HFFc6 (cell line): ENCODE measurements at regions not wholly inside any gene's neighbourhood (a gene's known extent, or its start where the extent isn't known, plus 50 kb on each side); places are given as distances from the start of the nearest gene placed in this dataset.

Experiments
- DNase-seq: peaks from one replicate; pipeline ENCODE4 v3.0.0-alpha.2; 2018
- H3K27ac Mint-ChIP-seq: 2 replicates; pipeline ENCODE4 v1.8.0; 2020; ENCODE audit warnings: mild to moderate bottlenecking, mixed read lengths
- H3K27me3 Mint-ChIP-seq: 2 replicates; pipeline ENCODE4 v1.8.0; 2021; ENCODE audit warnings: mild to moderate bottlenecking, moderate library complexity, mixed read lengths; ENCODE audit not compliant: insufficient read depth
- H3K36me3 Mint-ChIP-seq: 2 replicates; pipeline ENCODE4 v1.8.0; 2021; ENCODE audit warnings: low read depth, mixed read lengths
- H3K4me1 Mint-ChIP-seq: 2 replicates; pipeline ENCODE4 v1.8.0; 2020; ENCODE audit warnings: low read depth, mixed read lengths
- H3K4me3 Mint-ChIP-seq: 2 replicates; pipeline ENCODE4 v1.8.0; 2020; ENCODE audit warnings: mild to moderate bottlenecking, moderate library complexity, mixed read lengths
- H3K9me3 Mint-ChIP-seq: 2 replicates; pipeline ENCODE4 v1.8.0; 2020; ENCODE audit warnings: mild to moderate bottlenecking, mixed read lengths
- TF ChIP-seq, protein P1 (sequence below): fragments of 200-600 bp; sonication (generic); IDR thresholded peaks from 2 replicates; pipeline ENCODE4 v1.5.0; 2021; ENCODE audit warnings: antibody characterized with exemption, mild to moderate bottlenecking

- H3K4me3 Mint-ChIP-seq = no peak overlapping the region
- DNase-seq = no peak
- H3K36me3 Mint-ChIP-seq = no peaks in the 10 kb centered on the region
Measured at GRCh38 chr15:67005294-67005996, 60.0 kb upstream of the SMAD3 start.

DNA sequence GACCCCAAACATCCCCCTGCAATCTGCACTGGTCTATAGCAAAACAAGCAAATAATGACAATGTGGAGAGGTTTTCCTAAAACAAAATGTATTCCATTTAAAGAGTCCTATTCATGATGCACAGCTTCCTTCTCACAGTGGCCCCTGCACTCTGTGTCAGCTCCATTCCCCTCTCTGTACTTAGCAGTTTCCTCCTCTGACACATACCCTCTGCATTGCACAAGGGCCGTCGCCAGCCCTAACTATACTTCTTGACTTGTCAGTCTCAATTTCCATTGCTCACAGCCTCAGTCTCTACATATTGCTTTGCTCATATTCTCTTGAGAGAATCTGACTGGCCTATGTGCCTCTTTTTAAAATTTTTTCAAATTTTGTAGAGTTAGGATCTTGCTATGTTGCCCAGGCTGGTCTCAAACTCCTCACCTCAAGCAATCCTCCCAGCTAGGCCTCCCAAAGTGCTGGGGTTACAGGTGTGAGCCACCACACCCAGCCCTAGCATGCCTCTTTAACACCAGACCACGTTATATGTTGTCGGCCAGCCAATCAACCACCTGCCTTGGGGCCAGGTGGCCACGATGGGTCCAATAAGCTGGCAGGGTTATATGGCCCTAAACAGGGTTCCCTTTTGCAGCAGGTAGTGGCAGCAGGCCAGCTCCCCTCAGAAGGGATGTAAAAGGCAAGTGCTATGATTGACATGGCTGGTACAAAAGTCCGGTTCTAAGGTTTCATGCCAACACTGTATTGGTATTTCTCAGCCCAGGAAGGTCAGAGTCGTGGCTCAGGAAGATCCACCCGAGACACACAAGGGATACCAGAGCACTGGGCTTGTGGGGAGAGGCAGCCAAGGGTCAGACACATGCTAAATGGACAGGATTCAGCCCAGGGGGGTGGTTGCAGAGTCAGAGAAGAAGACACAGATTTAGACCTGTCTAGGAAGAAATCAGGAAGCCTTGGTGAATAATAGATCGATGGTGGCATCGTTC, 59.0 kb upstream of the SMAD3 start:
- TF ChIP-seq, protein P1, sequence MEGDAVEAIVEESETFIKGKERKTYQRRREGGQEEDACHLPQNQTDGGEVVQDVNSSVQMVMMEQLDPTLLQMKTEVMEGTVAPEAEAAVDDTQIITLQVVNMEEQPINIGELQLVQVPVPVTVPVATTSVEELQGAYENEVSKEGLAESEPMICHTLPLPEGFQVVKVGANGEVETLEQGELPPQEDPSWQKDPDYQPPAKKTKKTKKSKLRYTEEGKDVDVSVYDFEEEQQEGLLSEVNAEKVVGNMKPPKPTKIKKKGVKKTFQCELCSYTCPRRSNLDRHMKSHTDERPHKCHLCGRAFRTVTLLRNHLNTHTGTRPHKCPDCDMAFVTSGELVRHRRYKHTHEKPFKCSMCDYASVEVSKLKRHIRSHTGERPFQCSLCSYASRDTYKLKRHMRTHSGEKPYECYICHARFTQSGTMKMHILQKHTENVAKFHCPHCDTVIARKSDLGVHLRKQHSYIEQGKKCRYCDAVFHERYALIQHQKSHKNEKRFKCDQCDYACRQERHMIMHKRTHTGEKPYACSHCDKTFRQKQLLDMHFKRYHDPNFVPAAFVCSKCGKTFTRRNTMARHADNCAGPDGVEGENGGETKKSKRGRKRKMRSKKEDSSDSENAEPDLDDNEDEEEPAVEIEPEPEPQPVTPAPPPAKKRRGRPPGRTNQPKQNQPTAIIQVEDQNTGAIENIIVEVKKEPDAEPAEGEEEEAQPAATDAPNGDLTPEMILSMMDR = no peak
- H3K4me3 Mint-ChIP-seq = no peak overlapping the region
- H3K4me1 Mint-ChIP-seq = peaks cover 23% of the 10 kb centered on the region
- H3K27ac Mint-ChIP-seq = no peak overlapping the region
- no peak for DNase-seq
- peaks cover 26% of the 10 kb centered on the region for H3K27me3 Mint-ChIP-seq
- no peaks in the 10 kb centered on the region for H3K9me3 Mint-ChIP-seq
- H3K36me3 Mint-ChIP-seq = no peaks in the 10 kb centered on the region

More at GRCh38 chr15:67005294-67005996, 60.0 kb upstream of the SMAD3 start:
- H3K9me3 Mint-ChIP-seq = no peaks in the 10 kb centered on the region
- H3K27ac Mint-ChIP-seq = no peak overlapping the region
- H3K4me1 Mint-ChIP-seq = peaks cover 17% of the 10 kb centered on the region
- TF ChIP-seq, protein P1 = no peak
- H3K27me3 Mint-ChIP-seq = peaks cover 23% of the 10 kb centered on the region; the same call in 1 of the 2 replicates

DNA sequence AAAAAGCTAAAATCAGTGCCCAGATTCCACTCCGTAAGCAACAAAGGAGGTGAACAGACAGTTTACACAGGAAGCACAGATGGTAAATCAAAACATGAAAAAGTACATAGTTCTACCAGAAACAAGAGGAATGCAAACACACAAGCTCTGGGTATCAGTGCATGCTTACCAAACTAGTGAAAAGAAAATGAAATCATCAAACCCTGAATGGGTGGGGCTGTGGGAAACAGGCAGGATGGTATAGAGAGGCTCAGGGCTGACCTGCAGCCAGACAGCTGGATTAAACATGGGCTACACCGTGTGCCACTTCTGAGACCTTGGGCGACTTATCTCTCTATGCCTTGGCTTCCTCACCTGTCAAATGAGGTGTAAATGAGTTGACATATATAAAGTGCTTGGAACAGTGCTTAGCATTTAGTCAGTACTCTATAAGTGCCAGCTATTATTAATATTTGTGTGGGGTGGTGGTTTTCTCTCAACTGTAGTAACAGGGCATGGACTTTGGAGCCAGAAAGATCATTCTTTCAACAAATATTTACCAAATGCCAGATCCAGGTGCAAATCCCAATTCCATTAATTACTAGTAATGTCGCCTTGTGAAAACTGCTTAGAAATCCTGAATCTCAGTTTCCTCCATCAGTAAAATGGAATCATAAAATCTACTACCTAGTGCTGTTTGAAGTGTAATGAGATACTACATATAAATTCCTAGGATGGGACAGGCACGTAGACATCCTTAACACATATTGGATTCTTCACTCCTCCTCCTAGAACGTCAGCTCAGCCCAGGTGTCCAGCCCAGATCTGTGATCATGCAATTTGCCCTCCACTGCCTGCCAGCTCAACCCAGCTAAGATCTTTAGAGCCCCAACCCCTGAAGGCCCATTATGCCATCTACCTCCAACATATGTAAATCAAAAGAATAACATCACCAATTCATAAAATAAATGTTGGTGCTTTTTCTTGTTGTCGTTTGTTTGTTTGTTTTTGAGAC, 55.5 kb upstream of the SMAD3 start:
- Mint-ChIP-seq H3K9me3 (no peaks in the 10 kb centered on the region), H3K27ac (no peak overlapping the region), H3K27me3 (peaks cover 20% of the 10 kb centered on the region), H3K4me3 (no peak overlapping the region), H3K4me1 (peaks cover 13% of the 10 kb centered on the region), H3K36me3 (no peaks in the 10 kb centered on the region)
- TF ChIP-seq, protein P1 = no peak
- DNase-seq = no peak

DNA sequence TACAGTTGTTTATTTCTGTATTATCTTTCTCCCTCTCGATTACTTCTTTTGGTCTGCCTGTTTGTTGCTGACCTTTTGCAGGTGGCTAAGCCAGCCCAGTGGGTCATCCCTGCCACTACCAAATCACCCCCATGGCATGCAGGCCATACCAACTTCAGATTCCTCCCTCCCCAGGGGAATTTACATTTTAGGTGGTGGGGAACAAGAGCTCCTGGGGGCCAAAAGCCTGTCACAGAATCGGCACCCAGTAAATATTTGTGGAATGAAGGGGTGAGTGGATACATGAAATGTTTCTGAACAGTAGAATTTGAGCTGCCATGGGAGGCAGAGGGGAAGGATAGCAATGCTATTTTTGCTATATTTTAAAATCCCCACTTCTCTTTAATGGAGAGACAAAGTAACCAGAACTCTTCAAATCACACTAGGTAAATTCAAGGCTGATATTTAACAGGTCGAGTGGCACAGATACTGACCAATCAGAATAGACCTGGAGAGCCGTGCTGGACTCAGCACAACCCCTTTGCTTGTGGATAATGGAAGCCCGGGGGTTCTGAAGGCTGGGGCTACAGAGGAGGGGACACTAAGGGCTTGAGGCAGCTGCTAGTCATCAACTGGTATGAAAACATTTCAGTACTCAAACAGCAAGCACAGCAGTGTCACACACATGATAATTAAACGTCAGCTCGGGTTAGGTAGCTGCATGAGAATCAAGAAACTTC, 54.3 kb upstream of the SMAD3 start:
- Mint-ChIP-seq H3K36me3 (no peaks in the 10 kb centered on the region), H3K4me3 (no peak overlapping the region), H3K27ac (no peak overlapping the region), H3K9me3 (no peaks in the 10 kb centered on the region), H3K4me1 (peaks cover 13% of the 10 kb centered on the region), H3K27me3 (peaks cover 15% of the 10 kb centered on the region)
- peak; percentile 45 for DNase-seq
- TF ChIP-seq, protein P1 = no peak
